HCT116 (cell line): ENCODE measurements at regions not wholly inside any gene's neighbourhood (a gene's known extent, or its start where the extent isn't known, plus 50 kb on each side); places are given as distances from the start of the nearest gene placed in this dataset.
A peak's percentile ranks its signal among the peaks of the same experiment; 100 is the strongest.

ENCODE experiments used
- ATAC-seq: fragments of 200-7000 bp; cut with Tn5 transposase; 2 replicates; pipeline ENCODE4 v1.9.1; 2020; ENCODE audit warnings: mild to moderate bottlenecking, moderate library complexity
- BruUV-seq: library from RNA; stranded (reverse); fragments of 400-500 nt; replicated peaks from 2 replicates; lab custom pipeline; 2021; lab: Mats Ljungman, UMichigan
- CTCF ChIA-PET: fragments of 300-600 bp; sonication (Branson Sonifier 250); formaldehyde crosslinking; loops from one replicate; lab custom pipeline; 2021; ENCODE audit warnings: antibody characterized with exemption; lab: Charles Lee
- POLR2A ChIA-PET: fragments of 300-600, 350-600 bp; sonication (Branson Sonifier 250); formaldehyde crosslinking; loops from one replicate; lab custom pipeline; 2021; ENCODE audit warnings: antibody characterized with exemption; lab: Charles Lee
- RAD21 ChIA-PET, 2 experiments: fragments of 300-600 bp; sonication (Branson Sonifier 250); formaldehyde crosslinking; loops; one replicate each; lab custom pipeline; 2023; ENCODE audit warnings: low total read pairs in 2 of 2; ENCODE audit not compliant: uncharacterized antibody in 2 of 2, unreplicated experiment in 2 of 2, low non-redundant PET in 1 of 2; lab: Charles Lee
- DNase-seq: peaks from one replicate; pipeline ENCODE4 v3.0.0-alpha.2; 2010; ENCODE audit warnings: low read depth, low spot score
- H2AFZ ChIP-seq: fragments of 200-600 bp; shearing (Covaris generic), sonication (generic); 2 replicates; pipeline ENCODE4 v1.6.1; 2017; ENCODE audit warnings: low read depth, mixed run types, mixed read lengths, antibody characterized with exemption, low read length; ENCODE audit not compliant: poor library complexity, severe bottlenecking
- H3K27ac ChIP-seq: 2 replicates; pipeline ENCODE4 v1.5.1; 2012; ENCODE audit warnings: low read depth, low read length
- H3K27me3 ChIP-seq: fragments of 200-600 bp; sonication (generic); 2 replicates; pipeline ENCODE4 v1.6.1; 2016; ENCODE audit warnings: mixed run types, low read length, mixed read lengths; ENCODE audit not compliant: insufficient read depth
- H3K36me3 ChIP-seq, 2 experiments: fragments of 200-500 bp in 1 of 2; fragments of 200-600 bp in 1 of 2; sonication (Bioruptor generic) in 1 of 2; sonication (generic) in 1 of 2; 2 replicates each; pipeline versions ENCODE4 v1.5.1 to v1.6.1; 2014 to 2016; ENCODE audit warnings: low read length in 2 of 2, inconsistent platforms in 1 of 2, mixed read lengths in 1 of 2, mixed run types in 1 of 2; ENCODE audit not compliant: insufficient read depth in 2 of 2, control insufficient read depth in 1 of 2
- H3K4me1 ChIP-seq, 2 experiments: fragments of 200-600 bp in 1 of 2; sonication (generic) in 1 of 2; 2 replicates each; pipeline versions ENCODE4 v1.5.1 to v1.6.1; 2012 to 2017; ENCODE audit warnings: low read length in 2 of 2, inconsistent platforms in 1 of 2, mild to moderate bottlenecking in 1 of 2, mixed read lengths in 1 of 2, mixed run types in 1 of 2, moderate library complexity in 1 of 2; ENCODE audit not compliant: insufficient read depth in 2 of 2, control insufficient read depth in 1 of 2
- H3K4me2 ChIP-seq: fragments of 200-600 bp; sonication (generic); 2 replicates; pipeline ENCODE4 v1.6.1; 2017; ENCODE audit warnings: mixed run types, low read length, mixed read lengths
- H3K4me3 ChIP-seq, 2 experiments: fragments of 200-600 bp in 1 of 2; sonication (generic) in 1 of 2; replicated peaks in 1 of 2; 2 replicates each; pipeline ENCODE4 v1.5.1; 2011 to 2016; ENCODE audit warnings: low read length in 2 of 2, control low read depth in 1 of 2, low read depth in 1 of 2, mild to moderate bottlenecking in 1 of 2, mixed read lengths in 1 of 2, mixed run types in 1 of 2
- H3K79me2 ChIP-seq: fragments of 200-600 bp; sonication (generic); 2 replicates; pipeline ENCODE4 v1.6.1; 2017; ENCODE audit warnings: mild to moderate bottlenecking, mixed run types, low read length, moderate library complexity, mixed read lengths; ENCODE audit not compliant: insufficient read depth
- H3K9ac ChIP-seq: fragments of 200-600 bp; sonication (generic); 2 replicates; pipeline ENCODE4 v1.6.1; 2016; ENCODE audit warnings: low read length, mixed read lengths
- H3K9me2 ChIP-seq: fragments of 200-600 bp; sonication (generic), shearing (Covaris generic); 2 replicates; pipeline ENCODE4 v1.6.1; 2017; ENCODE audit warnings: mixed run types, mild to moderate bottlenecking, moderate library complexity; ENCODE audit not compliant: insufficient read depth
- H3K9me3 ChIP-seq, 2 experiments: fragments of 200-500 bp in 1 of 2; fragments of 200-600 bp in 1 of 2; sonication (Bioruptor generic) in 1 of 2; sonication (generic) in 1 of 2; 2 replicates each; pipeline ENCODE4 v1.6.1; 2014 to 2017; ENCODE audit warnings: low read length in 2 of 2, mixed read lengths in 2 of 2, inconsistent platforms in 1 of 2, low read depth in 1 of 2, mild to moderate bottlenecking in 1 of 2, mixed run types in 1 of 2, moderate library complexity in 1 of 2; ENCODE audit not compliant: control insufficient read depth in 1 of 2, insufficient read depth in 1 of 2
- H4K20me1 ChIP-seq: fragments of 200-600 bp; sonication (generic), shearing (Covaris generic); 2 replicates; pipeline ENCODE4 v1.6.1; 2017; ENCODE audit warnings: mixed run types, mild to moderate bottlenecking, moderate library complexity; ENCODE audit not compliant: insufficient read depth
- CBX3 ChIP-seq: IDR thresholded peaks from 2 replicates; pipeline ENCODE4 v1.6.1; 2012; ENCODE audit warnings: low read depth
- CEBPB ChIP-seq: IDR thresholded peaks from 2 replicates; pipeline ENCODE4 v1.6.1; 2012; ENCODE audit warnings: low read depth
- EGR1 ChIP-seq: IDR thresholded peaks from 2 replicates; pipeline ENCODE4 v1.6.1; 2012; ENCODE audit warnings: low read depth
- EZH2 ChIP-seq: fragments of 200-600 bp; sonication (generic); IDR thresholded peaks from 2 replicates; pipeline ENCODE4 v1.6.1; 2017; ENCODE audit warnings: antibody characterized with exemption, mixed run types
- EZH2phosphoT487 ChIP-seq: fragments of 200-600 bp; IDR thresholded peaks from 2 replicates; pipeline ENCODE4 v1.6.1; 2018; ENCODE audit warnings: antibody characterized with exemption, borderline replicate concordance
- FOSL1 ChIP-seq: IDR thresholded peaks from 2 replicates; pipeline ENCODE4 v1.6.1; 2012; ENCODE audit warnings: low read depth
- JUND ChIP-seq: IDR thresholded peaks from 2 replicates; pipeline ENCODE4 v1.6.1; 2012
- RAD21 ChIP-seq: IDR thresholded peaks from 2 replicates; pipeline ENCODE4 v1.6.1; 2012; ENCODE audit warnings: low read depth, mild to moderate bottlenecking
- SIN3A ChIP-seq: IDR thresholded peaks from 2 replicates; pipeline ENCODE4 v1.6.1; 2012; ENCODE audit warnings: low read depth
- SP1 ChIP-seq: IDR thresholded peaks from 2 replicates; pipeline ENCODE4 v1.6.1; 2012; ENCODE audit warnings: low read depth
- ZFX ChIP-seq: fragments of 450-650 bp; IDR thresholded peaks from 2 replicates; pipeline ENCODE4 v1.6.1; 2017
- intact Hi-C: fragments of 100-400 bp; cut with micrococcal nuclease; formaldehyde crosslinking; loops from 2 replicates; pipeline ENCODE4 v1.10.0; 2022
- TF ChIP-seq, protein P1 (sequence below): IDR thresholded peaks from 2 replicates; pipeline ENCODE4 v1.6.1; 2012
- TF ChIP-seq, protein P2 (sequence below): IDR thresholded peaks from 2 replicates; pipeline ENCODE4 v1.6.1; 2012
- TF ChIP-seq, protein P3 (sequence below): IDR thresholded peaks from 2 replicates; pipeline ENCODE4 v1.6.1; 2011; ENCODE audit warnings: mild to moderate bottlenecking, low read length, moderate library complexity; ENCODE audit not compliant: insufficient replicate concordance; ENCODE audit errors: extremely low read depth

DNA sequence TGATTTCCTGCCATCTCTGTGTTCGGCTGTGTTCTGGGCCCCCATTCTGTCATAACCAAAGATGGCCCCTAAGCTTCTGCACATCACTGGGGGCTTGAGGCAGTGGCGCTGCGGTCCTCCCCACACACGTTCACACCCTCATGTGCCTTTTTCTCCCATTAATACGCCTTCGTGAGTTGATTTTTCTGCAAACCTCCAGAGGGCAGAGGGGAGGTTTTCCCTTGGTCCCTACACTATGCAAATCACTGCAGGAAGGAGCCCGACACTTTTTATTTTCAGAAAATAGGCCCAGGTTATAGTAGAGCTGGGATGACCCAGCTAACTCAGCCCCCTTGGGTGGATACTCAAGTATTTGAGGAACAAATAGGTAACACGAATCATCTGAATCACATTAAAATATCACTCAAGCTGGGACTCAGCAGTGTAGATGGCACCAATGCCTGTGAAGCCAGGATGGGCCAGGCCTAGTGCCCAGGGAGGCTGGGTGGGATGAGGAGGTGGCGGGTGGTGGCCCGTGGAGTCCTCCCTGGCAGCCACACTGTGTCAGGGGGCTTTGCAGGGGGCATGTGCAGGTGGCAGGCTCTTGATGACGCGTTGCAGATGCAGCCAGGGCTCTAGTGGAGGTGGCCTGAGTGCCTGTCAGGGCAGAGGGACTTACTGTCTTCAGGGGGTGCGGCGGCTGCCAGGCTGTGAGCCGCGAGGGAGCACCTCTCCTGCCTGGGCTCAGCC is 234.3 kb downstream of the TEX29 start:
- Histone ChIP-seq H3K9me2 (no peaks in the 10 kb centered on the region), H3K79me2 (no peaks in the 10 kb centered on the region), H3K27ac (no peak overlapping the region), H4K20me1 (no peaks in the 10 kb centered on the region), H3K4me2 (no peak overlapping the region), H2AFZ (no peak overlapping the region), H3K27me3 (peaks cover 20% of the 10 kb centered on the region; the same call in 1 of the 2 replicates), H3K4me3 (no peak overlapping the region), H3K9ac (no peak overlapping the region), H3K9me3 (no peaks in the 10 kb centered on the region), H3K4me1 (no peaks in the 10 kb centered on the region), H3K36me3 (no peaks in the 10 kb centered on the region)
- TF ChIP-seq, protein P1, sequence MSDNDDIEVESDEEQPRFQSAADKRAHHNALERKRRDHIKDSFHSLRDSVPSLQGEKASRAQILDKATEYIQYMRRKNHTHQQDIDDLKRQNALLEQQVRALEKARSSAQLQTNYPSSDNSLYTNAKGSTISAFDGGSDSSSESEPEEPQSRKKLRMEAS: no peak
- TF ChIP-seq SP1 (no peak), EZH2 (no peak), CBX3 (no peak), CEBPB (no peak), JUND (no peak)
- TF ChIP-seq, protein P2, sequence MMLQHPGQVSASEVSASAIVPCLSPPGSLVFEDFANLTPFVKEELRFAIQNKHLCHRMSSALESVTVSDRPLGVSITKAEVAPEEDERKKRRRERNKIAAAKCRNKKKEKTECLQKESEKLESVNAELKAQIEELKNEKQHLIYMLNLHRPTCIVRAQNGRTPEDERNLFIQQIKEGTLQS: no peak
- intact Hi-C loops: no loop called here
- no TSS peak for BruUV-seq
- ChIA-PET CTCF (no interaction called here), RAD21 (no interaction called here), POLR2A (no interaction called here)
- DNase-seq (no peak), ATAC-seq (peak; percentile 54; the same call in 1 of the 2 replicates)

DNA sequence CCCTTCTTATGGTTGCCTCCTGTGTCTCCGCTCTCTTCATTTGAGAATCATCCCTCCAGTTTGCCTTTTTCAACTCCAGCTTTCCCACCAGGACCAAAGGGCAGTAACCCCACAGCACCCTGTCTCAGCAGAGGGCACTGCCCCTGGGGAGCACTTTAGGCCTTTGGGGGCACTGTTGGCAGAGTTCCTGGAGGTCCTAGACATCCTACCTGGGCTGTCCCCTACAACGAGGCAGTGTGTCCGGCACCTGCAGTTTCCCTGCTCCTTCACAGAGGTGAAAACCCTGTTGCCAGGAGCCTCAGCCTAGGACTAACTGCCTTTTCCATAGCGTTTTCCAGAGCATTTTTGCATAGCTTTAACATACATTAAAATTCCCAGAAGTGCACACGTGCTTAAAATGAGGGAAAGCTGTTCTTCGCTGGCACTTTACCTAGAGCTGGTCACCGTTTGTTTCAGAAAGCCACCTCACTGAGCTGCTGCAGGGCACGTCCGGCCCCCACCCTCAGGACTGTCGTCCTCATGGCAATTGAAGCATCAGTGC is 234.9 kb downstream of the TEX29 start:
- RAD21 ChIA-PET: no interaction called here

More for the DNA sequence above, 234.9 kb downstream of the TEX29 start:
- Histone ChIP-seq H3K9ac (no peak overlapping the region), H3K4me2 (no peak overlapping the region), H3K9me2 (no peaks in the 10 kb centered on the region), H3K79me2 (no peaks in the 10 kb centered on the region), H3K36me3 (no peaks in the 10 kb centered on the region), H3K4me1 (no peaks in the 10 kb centered on the region), H2AFZ (no peak overlapping the region), H4K20me1 (no peaks in the 10 kb centered on the region), H3K27ac (no peak overlapping the region), H3K27me3 (peaks cover 20% of the 10 kb centered on the region; the same call in 1 of the 2 replicates), H3K4me3 (no peak overlapping the region), H3K9me3 (no peaks in the 10 kb centered on the region)
- POLR2A ChIA-PET: no interaction called here
- BruUV-seq: no TSS peak
- CTCF ChIA-PET: no interaction called here
- ATAC-seq (no peak), DNase-seq (no peak)
- TF ChIP-seq, protein P3, sequence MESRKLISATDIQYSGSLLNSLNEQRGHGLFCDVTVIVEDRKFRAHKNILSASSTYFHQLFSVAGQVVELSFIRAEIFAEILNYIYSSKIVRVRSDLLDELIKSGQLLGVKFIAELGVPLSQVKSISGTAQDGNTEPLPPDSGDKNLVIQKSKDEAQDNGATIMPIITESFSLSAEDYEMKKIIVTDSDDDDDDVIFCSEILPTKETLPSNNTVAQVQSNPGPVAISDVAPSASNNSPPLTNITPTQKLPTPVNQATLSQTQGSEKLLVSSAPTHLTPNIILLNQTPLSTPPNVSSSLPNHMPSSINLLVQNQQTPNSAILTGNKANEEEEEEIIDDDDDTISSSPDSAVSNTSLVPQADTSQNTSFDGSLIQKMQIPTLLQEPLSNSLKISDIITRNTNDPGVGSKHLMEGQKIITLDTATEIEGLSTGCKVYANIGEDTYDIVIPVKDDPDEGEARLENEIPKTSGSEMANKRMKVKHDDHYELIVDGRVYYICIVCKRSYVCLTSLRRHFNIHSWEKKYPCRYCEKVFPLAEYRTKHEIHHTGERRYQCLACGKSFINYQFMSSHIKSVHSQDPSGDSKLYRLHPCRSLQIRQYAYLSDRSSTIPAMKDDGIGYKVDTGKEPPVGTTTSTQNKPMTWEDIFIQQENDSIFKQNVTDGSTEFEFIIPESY: no peak
- no peak for TF ChIP-seq SIN3A
- TF ChIP-seq RAD21: no peak
- TF ChIP-seq EZH2phosphoT487: no peak
- no peak for TF ChIP-seq ZFX
- TF ChIP-seq FOSL1: no peak
- no peak for TF ChIP-seq EGR1
- no peak for TF ChIP-seq JUND
- intact Hi-C loops: no loop called here
